NCI-H187 treated with DMSO at 0.1 percent for 48 hours (cell line): ENCODE measurements at regions not wholly inside any gene's neighbourhood (a gene's known extent, or its start where the extent isn't known, plus 50 kb on each side); places are given as distances from the start of the nearest gene placed in this dataset.

Source experiments
- DNase-seq: peaks from one replicate; lab custom pipeline; 2025; lab: John Stamatoyannopoulos, UW

DNA sequence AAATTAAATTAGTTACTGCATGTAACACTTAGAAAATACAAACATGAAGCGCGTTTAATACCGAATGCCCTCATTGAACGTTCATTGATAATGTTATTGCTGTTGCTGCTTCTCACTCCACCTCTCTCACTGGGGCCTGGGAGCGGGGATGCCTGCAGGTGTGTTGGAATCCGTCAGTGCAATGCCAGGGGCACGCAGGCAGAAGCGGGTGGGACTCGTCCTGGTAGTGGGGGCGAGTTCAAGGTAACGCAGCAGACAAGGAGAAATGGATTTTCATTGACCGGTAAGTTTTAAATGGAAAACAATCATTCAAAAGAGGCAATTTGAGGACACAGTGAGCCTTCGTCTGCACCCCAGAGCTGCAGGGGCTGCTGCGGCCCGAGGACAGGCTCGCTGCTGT lies 71.2 kb upstream of the AFDN start:
- no peak for DNase-seq

DNA sequence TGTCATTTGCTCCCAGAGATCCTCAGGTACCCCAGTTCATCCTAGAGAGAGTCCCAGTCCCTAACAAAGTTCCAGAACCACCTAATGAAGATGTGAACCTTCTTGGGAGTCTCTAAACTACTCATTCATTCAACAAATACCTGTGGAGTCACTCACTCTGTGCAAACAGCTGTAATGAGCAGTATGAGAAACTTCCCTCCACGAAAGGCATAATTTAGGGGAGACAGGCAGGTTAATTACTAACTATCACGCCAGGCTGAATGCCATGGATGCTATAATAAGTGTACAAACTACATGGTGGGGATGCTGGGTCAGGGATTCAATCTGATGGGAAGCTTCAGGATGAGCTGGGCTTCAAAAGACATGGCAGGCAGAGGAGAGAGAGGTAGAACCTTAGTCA lies 70.1 kb upstream of the AFDN start:
- no peak for DNase-seq

DNA sequence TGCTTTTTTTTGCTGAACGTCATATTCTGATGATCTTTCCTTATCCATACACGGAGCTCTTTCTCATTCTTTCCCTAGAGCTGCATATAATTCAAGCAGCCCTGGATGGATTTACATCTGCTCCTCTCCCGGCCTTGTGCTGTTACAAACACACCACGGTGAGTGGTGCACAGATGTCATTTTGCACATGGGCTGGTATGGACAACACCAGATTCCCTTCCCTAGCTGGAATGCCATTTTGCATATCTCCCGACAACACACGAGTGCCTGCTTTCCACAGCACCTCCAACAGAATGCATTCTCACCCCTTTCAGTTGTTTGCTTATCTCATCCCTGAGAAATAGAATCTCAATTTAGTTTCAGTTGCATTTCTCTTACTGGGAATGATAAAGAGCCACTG lies 69.5 kb upstream of the AFDN start:
- no peak for DNase-seq

DNA sequence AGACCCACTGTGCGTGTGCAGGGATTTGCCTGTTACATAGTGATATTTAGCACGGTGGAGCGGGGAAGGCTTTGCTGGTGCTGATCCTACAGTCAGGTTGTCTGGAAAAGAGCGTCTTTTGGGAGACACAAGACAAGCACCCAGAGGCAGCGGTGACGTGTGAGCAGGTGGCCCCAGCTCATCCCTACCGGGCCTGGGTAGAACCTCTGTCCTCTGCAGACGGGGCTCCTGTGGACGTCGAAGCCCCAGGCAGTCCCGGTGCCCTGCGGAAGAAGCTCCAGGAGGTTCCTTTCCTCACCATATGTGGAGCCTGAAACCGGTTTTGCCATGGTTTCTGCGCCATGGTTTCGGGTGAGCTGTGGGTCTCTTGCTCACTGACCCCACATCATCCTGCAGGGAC lies 68.9 kb upstream of the AFDN start:
- no peak for DNase-seq

- no peak for DNase-seq
Measured at GRCh38 chr6:167758309-167759023, 68.2 kb upstream of the AFDN start.

DNA sequence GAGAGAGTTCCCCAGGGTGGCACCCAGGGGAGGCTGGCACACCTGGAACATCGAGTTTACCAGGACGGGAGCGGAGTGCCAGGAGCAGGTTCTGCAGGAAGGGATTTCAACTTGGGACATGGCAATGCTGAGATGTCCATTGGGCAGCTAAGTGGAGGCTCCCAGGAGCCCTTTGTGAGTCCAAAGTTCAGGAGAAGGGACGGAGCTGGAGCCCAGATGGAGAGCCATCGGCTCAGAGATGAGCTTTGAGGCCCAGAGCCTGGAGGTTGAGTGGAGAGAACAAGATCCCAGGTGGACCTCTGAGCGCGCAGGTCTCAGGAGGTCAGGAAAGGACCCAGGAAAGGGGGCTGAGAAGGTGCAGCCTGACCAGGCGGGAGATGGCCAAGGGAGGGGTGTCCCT lies 67.5 kb upstream of the AFDN start:
- DNase-seq, result no peak

DNA sequence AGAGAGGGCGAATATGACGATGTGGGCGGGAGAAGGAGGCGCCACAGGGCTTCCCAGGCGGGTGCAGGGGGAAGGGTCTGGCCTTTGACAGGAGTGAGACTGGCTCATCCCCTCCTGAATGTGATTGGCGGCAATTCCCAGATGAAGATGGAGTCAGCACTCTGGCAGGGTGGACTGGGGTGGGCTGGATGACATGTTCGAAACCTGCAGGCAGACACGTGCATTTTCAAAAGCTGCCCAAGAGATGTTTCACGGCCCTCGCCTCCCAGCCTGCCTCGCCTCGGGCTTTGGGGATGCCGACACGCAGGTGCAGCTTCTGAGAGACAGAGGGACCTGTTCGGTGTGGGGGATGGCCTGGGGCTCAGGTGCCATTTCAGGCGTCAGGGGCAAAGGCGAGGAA lies 66.8 kb upstream of the AFDN start:
- no peak for DNase-seq

DNA sequence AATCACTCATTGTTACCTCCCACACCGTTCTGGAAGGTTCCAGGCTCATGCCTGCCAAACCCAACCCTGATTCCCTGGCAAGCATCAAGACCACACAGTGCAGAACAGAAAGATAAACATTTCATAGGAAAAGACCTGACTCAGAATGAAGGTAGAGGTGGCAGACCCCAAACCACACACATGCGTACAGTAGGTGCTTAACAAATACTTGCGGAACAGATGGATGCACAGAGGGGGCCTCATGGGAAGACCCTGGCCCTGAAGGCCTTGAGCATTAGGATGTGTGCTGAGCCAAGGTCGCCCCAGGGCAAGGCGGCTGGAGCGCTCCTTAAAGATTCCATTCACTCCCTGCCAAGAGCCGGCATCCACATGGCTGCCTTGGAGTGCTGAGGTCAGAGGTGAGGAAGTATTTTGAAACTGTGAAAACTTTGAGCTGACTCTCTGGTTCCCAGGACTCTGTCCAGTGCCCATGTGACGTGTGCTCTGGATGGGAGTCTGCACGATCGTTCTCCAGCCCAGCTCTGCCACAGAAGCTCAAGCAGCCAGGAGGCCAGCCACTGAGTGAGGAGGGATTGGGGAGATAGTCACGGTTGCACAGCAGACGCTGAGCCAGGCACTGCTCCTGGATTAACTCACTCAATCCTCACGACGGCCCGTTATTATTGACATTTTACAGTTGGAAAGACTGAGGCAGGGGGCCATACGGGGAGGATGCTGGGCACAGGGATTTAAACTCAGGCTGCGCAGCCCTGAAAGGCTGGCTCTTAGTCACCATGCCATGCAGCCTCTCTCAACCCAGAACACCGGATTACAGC lies 65.5 kb upstream of the AFDN start:
- DNase-seq, result no peak

GRCh38 chr6:167761794-167762258 lies 64.9 kb upstream of the AFDN start:
- no peak for DNase-seq

GRCh38 chr6:167762259-167762962 lies 64.3 kb upstream of the AFDN start:
- DNase-seq, result no peak

DNA sequence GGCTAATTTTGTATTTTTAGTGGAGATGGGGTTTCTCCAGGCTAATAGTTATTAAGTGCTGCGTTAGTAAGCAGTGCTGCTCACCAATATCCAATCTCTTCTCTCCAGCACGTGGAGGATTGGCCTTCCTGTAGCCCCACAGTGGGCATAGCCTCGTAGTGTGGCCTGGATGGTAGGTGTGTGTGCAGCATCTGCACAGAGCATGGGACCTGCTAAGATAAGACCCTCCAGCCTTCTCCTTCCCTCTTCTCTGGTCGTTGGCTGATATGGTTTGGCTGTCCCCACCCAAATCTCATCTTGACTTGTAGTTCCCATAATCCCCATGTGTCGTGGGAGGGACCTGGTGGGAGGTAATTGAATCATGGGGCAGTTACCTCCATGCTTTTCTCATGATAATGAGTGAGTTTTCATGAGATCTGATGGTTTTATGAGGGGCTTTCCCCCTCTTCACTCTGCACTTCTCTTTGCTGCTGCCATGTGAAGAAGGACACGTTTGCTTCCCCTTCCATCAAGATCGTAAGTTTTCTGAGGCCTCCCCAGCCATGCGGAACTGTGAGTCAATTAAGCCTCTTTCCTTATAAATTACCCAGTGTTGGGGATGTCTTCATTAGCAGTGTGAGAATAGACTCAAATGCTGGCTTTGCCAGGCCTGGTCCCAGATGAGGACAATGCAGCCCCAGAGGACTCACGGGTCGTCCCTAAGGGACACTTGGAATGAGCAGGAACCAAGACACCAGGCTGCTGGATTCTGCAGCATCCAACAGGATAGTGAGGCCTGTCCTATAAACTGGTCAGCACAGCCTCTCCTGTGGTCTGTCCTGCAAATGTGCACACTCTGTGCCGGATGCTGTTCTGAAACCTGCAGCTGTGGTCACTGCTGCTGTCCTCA lies 63.4 kb upstream of the AFDN start:
- DNase-seq, result no peak

DNA sequence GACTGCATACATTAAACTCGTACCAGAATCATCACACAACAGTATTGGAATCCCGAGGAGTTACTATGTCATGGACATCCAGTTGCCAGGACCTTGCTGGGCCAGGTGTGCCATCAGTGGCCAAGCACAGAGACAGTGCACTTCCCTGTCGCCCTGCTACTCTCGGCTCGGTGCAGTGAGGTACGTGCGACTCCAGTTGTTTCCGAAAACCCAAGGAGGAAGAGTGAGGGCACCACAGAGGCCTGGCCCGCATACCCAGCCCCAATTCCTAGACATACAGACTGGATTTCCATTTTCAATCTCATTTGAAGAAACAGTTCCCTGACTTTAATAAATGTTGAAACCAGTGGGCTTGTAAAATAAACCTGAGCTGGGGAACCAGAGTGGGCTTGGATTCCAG lies 62.5 kb upstream of the AFDN start:
- no peak for DNase-seq

GRCh38 chr6:167764713-167765479 lies 61.8 kb upstream of the AFDN start:
- no peak for DNase-seq

DNA sequence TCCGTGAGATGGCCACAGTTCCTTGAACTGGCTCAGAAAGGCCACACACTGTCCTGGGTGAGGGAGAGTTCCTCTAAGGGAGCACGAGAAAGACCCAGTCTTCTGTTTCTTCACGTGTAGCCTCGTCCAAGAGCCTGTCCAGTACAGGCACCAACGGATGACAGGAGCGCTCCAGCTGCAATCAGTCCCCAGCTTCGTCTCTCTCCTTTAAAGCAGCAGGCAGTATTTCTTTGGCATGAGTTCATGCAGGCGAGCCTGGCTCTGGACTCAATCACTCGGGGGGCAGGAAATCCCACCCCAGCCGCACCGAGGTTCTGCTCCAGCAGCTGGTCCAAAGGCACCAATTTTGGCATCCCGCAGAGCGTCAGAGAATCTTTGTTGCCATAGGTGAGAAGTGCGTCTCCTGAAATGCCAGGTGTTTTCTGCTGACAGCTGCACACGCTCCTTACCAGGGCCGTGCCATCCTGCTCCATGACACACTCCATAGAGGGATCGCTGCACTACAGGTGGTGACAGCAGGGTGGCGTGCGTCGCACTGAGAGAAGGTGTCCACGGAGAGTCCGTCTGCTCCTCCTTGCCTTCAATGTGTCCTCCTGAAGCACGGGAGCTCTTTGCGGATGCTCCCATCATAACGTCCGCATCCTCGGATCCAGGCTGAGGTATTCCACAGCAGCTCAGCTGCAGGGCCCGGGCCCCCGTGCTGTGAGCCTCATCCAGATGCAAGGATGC lies 59.6 kb upstream of the AFDN start:
- DNase-seq, result peak; percentile 34

DNA sequence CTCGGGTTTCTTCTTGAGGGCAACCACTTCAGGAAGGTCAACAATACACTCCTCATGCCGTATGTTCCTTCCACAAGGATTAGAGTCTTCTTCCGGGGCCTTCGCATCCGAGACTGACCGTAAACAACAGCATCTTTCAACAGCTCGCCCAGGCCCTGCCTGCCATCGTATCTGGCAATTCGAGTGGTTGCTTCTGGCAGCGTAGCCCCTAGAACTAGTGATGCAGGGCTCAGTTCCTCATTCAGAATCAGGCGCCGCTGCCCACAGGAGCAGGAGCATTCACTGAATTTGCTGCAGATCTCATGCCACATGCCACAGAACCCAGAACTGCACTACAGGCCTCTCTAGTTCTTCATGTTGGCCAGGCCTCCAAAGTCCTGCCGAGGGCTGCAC lies 59.0 kb upstream of the AFDN start:
- no peak for DNase-seq

DNA sequence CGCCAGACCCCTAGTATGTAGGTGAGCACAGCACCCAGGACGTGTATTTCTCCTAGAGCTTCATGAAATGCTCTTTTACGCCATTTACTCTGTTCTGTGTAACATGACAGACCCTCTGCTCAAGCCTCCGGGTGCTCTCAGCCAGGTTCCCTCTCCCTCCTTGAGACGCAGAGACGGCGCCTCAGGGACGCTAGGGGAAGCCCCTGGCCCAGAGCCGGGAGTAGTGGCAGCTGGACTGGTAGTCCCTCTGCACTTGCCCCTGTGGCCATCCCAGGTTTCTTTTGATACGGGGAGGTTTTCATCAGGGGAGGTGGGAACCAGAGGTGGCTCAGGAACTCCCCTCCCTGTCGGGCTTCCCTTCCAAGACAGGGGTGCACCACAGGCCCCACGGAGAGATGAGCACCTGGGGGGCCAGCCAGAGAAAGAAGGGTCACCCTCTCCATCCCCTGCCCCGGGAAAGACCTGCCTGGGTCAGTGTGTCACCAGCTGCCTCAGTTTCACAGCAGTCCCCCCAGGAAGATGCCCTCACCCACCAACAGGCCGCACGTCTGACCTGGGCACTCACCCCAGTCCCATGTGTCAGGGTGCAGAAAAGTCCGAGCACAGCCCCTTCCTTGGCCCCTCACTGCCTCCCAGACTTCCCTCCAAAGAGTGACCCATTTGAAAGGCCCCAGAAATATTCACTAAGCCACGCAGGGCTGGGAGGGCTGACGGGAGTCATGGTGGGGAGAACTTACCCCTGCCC lies 58.1 kb upstream of the AFDN start:
- DNase-seq, result no peak

- DNase-seq, result no peak
Measured at GRCh38 chr6:167769408-167770190, 57.1 kb upstream of the AFDN start.

DNA sequence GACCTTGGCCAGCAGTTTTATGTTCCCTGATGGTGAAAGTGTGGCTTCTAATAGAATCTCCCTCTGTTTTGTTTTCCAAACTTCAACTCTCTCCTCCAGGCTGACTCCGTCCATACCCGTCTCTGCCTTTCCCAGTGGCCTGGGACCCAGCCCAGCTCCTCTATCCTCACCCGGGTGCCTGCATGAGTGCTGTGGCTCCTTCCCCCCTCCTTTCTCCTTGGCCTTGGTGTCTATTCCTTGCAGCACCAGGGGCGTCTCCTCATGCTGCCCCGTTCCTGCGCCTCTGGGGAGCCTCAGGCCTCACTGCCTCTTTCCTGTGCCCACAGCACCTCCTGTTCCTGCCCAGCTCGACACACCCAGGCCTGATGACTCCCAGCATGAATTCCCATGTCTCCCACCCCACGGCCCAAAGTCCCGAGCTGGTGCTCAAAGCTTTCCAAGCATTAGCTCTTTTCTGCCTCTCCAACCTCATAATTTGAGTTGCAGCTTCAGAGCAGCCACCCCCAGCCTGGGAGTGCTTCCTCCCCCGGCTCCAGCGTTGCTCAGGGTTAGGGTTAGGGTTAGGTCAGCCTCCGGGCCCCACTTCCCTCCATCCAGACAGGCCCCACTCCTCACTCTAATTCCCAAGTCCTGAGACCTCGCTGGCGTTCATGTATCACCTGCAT lies 56.3 kb upstream of the AFDN start:
- DNase-seq, result no peak
